IgD-negative memory B cell (primary cell): ENCODE measurements at regions not wholly inside any gene's neighbourhood (a gene's known extent, or its start where the extent isn't known, plus 50 kb on each side); places are given as distances from the start of the nearest gene placed in this dataset.

Source experiments
- H3K27ac Mint-ChIP-seq, 3 donors: one replicate each; pipeline ENCODE4 v1.8.0; 2020 to 2022; ENCODE audit warnings: mild to moderate bottlenecking in 3 of 3, mixed read lengths in 3 of 3, moderate library complexity in 1 of 3
- H3K27me3 Mint-ChIP-seq: one replicate; pipeline ENCODE4 v1.8.0; 2021; ENCODE audit warnings: mixed read lengths
- H3K36me3 Mint-ChIP-seq: one replicate; pipeline ENCODE4 v1.8.0; 2020; ENCODE audit warnings: mild to moderate bottlenecking, mixed read lengths
- H3K4me1 Mint-ChIP-seq, 3 donors: one replicate each; pipeline ENCODE4 v1.8.0; 2020 to 2022; ENCODE audit warnings: mixed read lengths in 3 of 3, mild to moderate bottlenecking in 1 of 3
- H3K4me3 Mint-ChIP-seq, 4 donors: one replicate each; pipeline ENCODE4 v1.8.0; 2020 to 2022; ENCODE audit warnings: mild to moderate bottlenecking in 4 of 4, mixed read lengths in 4 of 4, moderate library complexity in 3 of 4
- H3K9me3 Mint-ChIP-seq, 3 donors: one replicate each; pipeline ENCODE4 v1.8.0; 2020 to 2021; ENCODE audit warnings: mixed read lengths in 3 of 3, mild to moderate bottlenecking in 1 of 3

GRCh38 chr16:87190288-87191230 is 126.6 kb downstream of the C16orf95 start:
- Mint-ChIP-seq H3K4me1 (no peaks in the 10 kb centered on the region), H3K27ac (no peak overlapping the region), H3K27me3 (no peaks in the 10 kb centered on the region), H3K36me3 (peaks cover 1% of the 10 kb centered on the region), H3K9me3 (peaks cover 2 to 12% (median 2%) of the 10 kb centered on the region in 3 donors), H3K4me3 (peak overlapping the region in 1 of 4 donors; percentile 37)

DNA sequence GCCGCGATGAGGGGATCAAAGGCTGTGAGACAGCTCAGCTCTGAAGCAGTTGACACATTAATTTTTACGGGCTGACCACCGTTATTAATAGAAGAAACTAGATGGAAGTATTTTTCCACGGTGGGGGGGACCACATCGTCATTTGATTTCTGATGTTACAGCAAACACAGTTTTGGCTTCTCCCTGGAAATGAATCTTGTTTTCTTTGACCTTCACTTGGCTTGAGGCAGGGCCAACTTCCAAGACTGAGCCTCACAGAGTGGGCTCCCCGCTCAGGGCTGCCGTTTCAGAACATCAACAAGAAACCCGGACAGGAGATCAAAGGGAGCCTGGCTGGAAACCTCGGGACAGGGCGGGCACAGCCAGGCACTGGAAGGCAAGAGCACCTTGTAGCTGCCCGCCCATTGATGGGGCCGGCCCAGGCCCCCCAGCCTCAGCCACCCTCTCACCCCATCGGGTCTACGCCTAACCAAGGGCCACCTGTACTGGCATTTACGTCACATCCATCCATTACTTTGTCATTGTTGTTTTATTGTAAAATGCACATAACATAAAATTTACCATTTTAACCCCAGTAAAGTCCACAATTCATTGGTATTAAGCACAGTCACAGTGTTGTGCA is 124.6 kb downstream of the C16orf95 start:
- Mint-ChIP-seq H3K27me3 (no peaks in the 10 kb centered on the region), H3K27ac (no peak overlapping the region), H3K9me3 (peaks cover 0 to 7% (median 2%) of the 10 kb centered on the region in 3 donors), H3K4me1 (no peaks in the 10 kb centered on the region), H3K36me3 (peaks cover 2% of the 10 kb centered on the region), H3K4me3 (no peak overlapping the region)

GRCh38 chr16:87194172-87194571 is 123.0 kb downstream of the C16orf95 start:
- Mint-ChIP-seq H3K27ac (no peak overlapping the region), H3K4me3 (no peak overlapping the region), H3K36me3 (peaks cover 2% of the 10 kb centered on the region), H3K27me3 (no peaks in the 10 kb centered on the region), H3K4me1 (no peaks in the 10 kb centered on the region), H3K9me3 (peaks cover 0 to 7% (median 0%) of the 10 kb centered on the region in 3 donors)

GRCh38 chr16:87195161-87195560 is 122.0 kb downstream of the C16orf95 start:
- no peaks in the 10 kb centered on the region for H3K4me1 Mint-ChIP-seq
- H3K27me3 Mint-ChIP-seq = no peaks in the 10 kb centered on the region
- H3K36me3 Mint-ChIP-seq = peaks cover 2% of the 10 kb centered on the region
- peaks cover 0 to 5% (median 0%) of the 10 kb centered on the region in 3 donors for H3K9me3 Mint-ChIP-seq
- no peak overlapping the region for H3K4me3 Mint-ChIP-seq
- no peak overlapping the region for H3K27ac Mint-ChIP-seq

DNA sequence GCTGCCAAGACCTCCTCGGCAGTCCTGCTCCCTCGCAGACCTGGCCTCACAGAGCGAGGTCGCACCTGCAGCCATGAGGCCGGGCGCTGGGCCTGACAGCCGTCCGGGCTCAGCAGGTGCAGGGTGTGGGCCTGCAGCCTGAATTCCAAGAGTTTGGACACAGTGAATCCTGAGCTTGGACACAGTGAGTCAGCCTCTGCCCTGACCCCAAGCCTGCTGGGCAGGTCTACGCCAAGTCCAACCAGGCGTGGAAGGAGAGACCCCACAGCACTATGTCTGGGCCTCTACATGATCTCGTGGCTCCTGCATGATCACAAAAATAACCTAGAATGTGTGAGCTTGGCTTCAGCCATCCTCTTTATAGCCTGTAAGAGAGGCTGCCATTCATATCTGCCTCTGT is 121.0 kb downstream of the C16orf95 start:
- no peaks in the 10 kb centered on the region for H3K27me3 Mint-ChIP-seq
- no peaks in the 10 kb centered on the region for H3K4me1 Mint-ChIP-seq
- peaks cover 2% of the 10 kb centered on the region for H3K36me3 Mint-ChIP-seq
- no peak overlapping the region for H3K4me3 Mint-ChIP-seq
- no peaks in the 10 kb centered on the region for H3K9me3 Mint-ChIP-seq
- H3K27ac Mint-ChIP-seq = no peak overlapping the region

- H3K36me3 Mint-ChIP-seq = peaks cover 2% of the 10 kb centered on the region
- H3K27me3 Mint-ChIP-seq = peaks cover 1% of the 10 kb centered on the region
- no peaks in the 10 kb centered on the region for H3K9me3 Mint-ChIP-seq
- H3K4me1 Mint-ChIP-seq = no peaks in the 10 kb centered on the region
- H3K27ac Mint-ChIP-seq = no peak overlapping the region
- H3K4me3 Mint-ChIP-seq = no peak overlapping the region
These were observed 120.5 kb downstream of the C16orf95 start for GRCh38 chr16:87196661-87197060.

DNA sequence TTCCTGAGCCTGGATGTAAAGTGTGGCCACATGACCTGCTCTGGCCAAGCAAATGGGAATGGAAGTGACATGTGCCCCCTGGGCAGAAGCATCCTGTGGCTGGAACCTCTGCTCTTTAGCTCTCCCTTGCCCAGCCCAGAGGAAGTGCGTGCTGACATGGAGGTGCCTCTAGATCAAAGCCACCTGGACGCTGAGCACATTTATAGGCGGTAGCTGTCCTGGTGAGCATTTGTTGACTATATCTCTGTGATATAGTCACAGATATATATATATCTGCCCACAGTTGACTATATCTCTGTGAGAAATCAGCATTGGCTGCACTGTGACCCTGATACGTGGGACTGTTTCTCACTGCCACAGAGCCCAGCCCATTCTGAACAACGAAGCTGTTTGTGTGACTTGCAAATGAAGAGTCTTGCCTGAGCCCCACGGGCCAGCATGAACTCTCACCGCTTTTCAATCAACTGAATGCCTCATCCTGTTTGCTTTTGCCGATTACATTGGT is 118.8 kb downstream of the C16orf95 start:
- Mint-ChIP-seq H3K4me3 (no peak overlapping the region), H3K27ac (no peak overlapping the region), H3K4me1 (no peaks in the 10 kb centered on the region), H3K9me3 (no peaks in the 10 kb centered on the region), H3K27me3 (peaks cover 6% of the 10 kb centered on the region), H3K36me3 (peaks cover 1% of the 10 kb centered on the region)

- Mint-ChIP-seq H3K4me3 (no peak overlapping the region), H3K27me3 (peaks cover 6% of the 10 kb centered on the region), H3K36me3 (peaks cover 1% of the 10 kb centered on the region), H3K9me3 (no peaks in the 10 kb centered on the region), H3K27ac (no peak overlapping the region), H3K4me1 (peaks cover 0 to under 1% (median 0%) of the 10 kb centered on the region in 3 donors)
These were observed 118.3 kb downstream of the C16orf95 start for GRCh38 chr16:87198881-87199280.

GRCh38 chr16:87199379-87199778 is 117.8 kb downstream of the C16orf95 start:
- H3K4me1 Mint-ChIP-seq = peaks cover 0 to 1% (median 0%) of the 10 kb centered on the region in 3 donors
- peaks cover 6% of the 10 kb centered on the region for H3K27me3 Mint-ChIP-seq
- H3K36me3 Mint-ChIP-seq = peaks cover 1% of the 10 kb centered on the region
- no peak overlapping the region for H3K4me3 Mint-ChIP-seq
- H3K9me3 Mint-ChIP-seq = no peaks in the 10 kb centered on the region
- no peak overlapping the region for H3K27ac Mint-ChIP-seq

DNA sequence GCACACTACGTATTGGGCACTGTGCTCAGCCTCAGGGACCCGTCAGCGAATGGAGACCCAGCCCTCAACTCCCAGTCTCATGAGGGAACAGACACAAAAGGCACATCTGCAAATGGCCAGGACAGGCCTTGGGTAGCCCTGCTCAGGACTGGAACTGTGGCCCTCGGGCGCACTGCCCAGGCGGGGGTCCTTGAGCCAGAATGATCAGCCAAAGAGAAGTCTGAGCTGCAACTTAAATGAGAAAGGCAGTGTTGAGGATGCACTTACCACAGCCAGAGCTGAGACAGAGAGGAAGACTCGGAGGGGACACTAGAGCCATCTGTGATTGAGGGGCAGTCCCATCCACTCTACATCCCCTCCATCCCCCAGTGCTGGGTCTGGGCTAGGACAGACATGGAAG is 117.3 kb downstream of the C16orf95 start:
- Mint-ChIP-seq H3K27ac (no peak overlapping the region), H3K9me3 (no peaks in the 10 kb centered on the region), H3K36me3 (peaks cover 1% of the 10 kb centered on the region), H3K27me3 (peaks cover 6% of the 10 kb centered on the region), H3K4me1 (peaks cover 0 to 1% (median 0%) of the 10 kb centered on the region in 3 donors), H3K4me3 (no peak overlapping the region)

- Mint-ChIP-seq H3K36me3 (peaks cover 1% of the 10 kb centered on the region), H3K4me3 (no peak overlapping the region), H3K27me3 (peaks cover 6% of the 10 kb centered on the region), H3K27ac (no peak overlapping the region), H3K4me1 (peaks cover 0 to 1% (median 0%) of the 10 kb centered on the region in 3 donors), H3K9me3 (no peaks in the 10 kb centered on the region)
These were observed 116.6 kb downstream of the C16orf95 start for GRCh38 chr16:87200637-87201036.

DNA sequence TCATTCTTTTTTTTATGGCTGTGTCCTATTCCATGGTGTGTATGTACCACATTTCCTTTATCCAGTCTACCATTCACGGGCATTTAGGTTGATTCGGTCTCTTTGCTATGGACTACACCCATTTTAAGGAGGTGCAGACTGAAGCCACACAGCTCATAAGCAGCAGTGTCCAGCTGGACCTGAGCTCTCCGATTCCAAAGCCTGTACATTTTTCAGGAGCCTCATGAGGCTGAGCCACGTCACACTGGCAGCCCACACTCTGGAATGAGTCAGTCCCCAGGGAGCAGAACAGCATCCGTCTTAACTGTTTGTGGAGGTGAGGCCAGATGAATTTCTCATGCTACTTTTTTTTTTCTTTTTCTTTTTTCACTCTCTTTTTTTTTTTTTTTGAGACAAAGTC is 116.1 kb downstream of the C16orf95 start:
- Mint-ChIP-seq H3K27me3 (peaks cover 6% of the 10 kb centered on the region), H3K9me3 (no peaks in the 10 kb centered on the region), H3K36me3 (peaks cover 1% of the 10 kb centered on the region), H3K27ac (peak overlapping the region in 1 of 3 donors; percentile 63), H3K4me1 (peaks cover 0 to 1% (median 0%) of the 10 kb centered on the region in 3 donors), H3K4me3 (no peak overlapping the region)

GRCh38 chr16:87201790-87202189 is 115.4 kb downstream of the C16orf95 start:
- H3K27ac Mint-ChIP-seq = no peak overlapping the region
- H3K27me3 Mint-ChIP-seq = peaks cover 6% of the 10 kb centered on the region
- H3K4me1 Mint-ChIP-seq = peaks cover 0 to 1% (median 0%) of the 10 kb centered on the region in 3 donors
- H3K9me3 Mint-ChIP-seq = no peaks in the 10 kb centered on the region
- no peak overlapping the region for H3K4me3 Mint-ChIP-seq
- no peaks in the 10 kb centered on the region for H3K36me3 Mint-ChIP-seq

GRCh38 chr16:87202346-87202745 is 114.8 kb downstream of the C16orf95 start:
- Mint-ChIP-seq H3K4me1 (peaks cover 0 to 1% (median 0%) of the 10 kb centered on the region in 3 donors), H3K27me3 (peaks cover 6% of the 10 kb centered on the region), H3K27ac (no peak overlapping the region), H3K9me3 (no peaks in the 10 kb centered on the region), H3K36me3 (no peaks in the 10 kb centered on the region), H3K4me3 (no peak overlapping the region)

DNA sequence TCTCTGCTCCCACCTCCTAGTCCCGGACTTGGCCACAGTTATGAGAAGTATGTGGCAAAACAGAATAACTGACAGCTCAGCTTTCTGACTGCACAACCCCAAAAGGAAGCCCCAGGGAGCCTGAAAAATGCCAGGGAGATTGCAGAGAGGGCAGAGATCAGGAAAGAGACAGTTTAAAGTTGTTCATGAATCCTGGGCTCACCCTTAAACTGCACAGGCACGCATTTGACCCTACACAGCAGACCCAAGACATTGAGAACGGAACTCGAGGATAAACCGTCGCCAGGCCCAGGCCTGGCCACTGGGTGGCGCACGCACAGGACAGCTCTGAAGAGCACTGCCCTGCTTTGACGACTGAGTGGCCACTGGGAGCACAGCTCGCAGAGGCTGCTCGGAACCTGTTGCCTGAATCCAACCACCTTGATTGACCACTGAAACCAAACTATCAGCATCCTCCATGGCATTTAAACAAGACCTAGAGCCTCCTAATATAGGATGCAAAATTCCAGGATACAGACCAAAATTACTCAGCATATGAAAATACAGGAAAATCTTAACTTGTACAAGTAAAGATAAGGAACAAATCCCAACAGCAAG is 114.0 kb downstream of the C16orf95 start:
- no peaks in the 10 kb centered on the region for H3K36me3 Mint-ChIP-seq
- no peak overlapping the region for H3K4me3 Mint-ChIP-seq
- peaks cover 0 to 1% (median 0%) of the 10 kb centered on the region in 3 donors for H3K4me1 Mint-ChIP-seq
- no peaks in the 10 kb centered on the region for H3K9me3 Mint-ChIP-seq
- H3K27me3 Mint-ChIP-seq = peaks cover 6% of the 10 kb centered on the region
- no peak overlapping the region for H3K27ac Mint-ChIP-seq
